GM12878 (cell line): ENCODE measurements at regions not wholly inside any gene's neighbourhood (a gene's known extent, or its start where the extent isn't known, plus 50 kb on each side); places are given as distances from the start of the nearest gene placed in this dataset.

Source experiments
- ATAC-seq: fragments of 200-7000 bp; cut with Tn5 transposase; 3 replicates; pipeline ENCODE4 v1.9.1; 2020; ENCODE audit warnings: mild to moderate bottlenecking, moderate library complexity
- BruUV-seq: library from RNA; stranded (reverse); fragments of 400-500 nt; replicated peaks from 2 replicates; lab custom pipeline; 2021; lab: Mats Ljungman, UMichigan
- CTCF ChIA-PET: fragments of 300-600 bp; sonication (Branson Sonifier 250); formaldehyde crosslinking; extraction: SDS; loops from one replicate; lab custom pipeline; 2021; ENCODE audit warnings: inconsistent platforms; lab: Yijun Ruan, JAX
- POLR2A ChIA-PET: fragments of 350-600 bp; formaldehyde crosslinking; extraction: SDS; loops from one replicate; lab custom pipeline; 2021; ENCODE audit warnings: inconsistent platforms; lab: Charles Lee
- RAD21 ChIA-PET: fragments of 300-600 bp; sonication (Branson Sonifier 250); formaldehyde crosslinking; loops from one replicate; lab custom pipeline; 2023; ENCODE audit warnings: antibody characterized with exemption; ENCODE audit not compliant: unreplicated experiment; lab: Charles Lee
- SMC1A ChIA-PET: fragments of 300-600 bp; sonication (Branson Sonifier 250); formaldehyde crosslinking; loops from one replicate; lab custom pipeline; 2023; ENCODE audit not compliant: unreplicated experiment, uncharacterized antibody; lab: Charles Lee
- DNase-seq: peaks from one replicate; pipeline ENCODE4 v3.0.0-alpha.2; 2011; ENCODE audit warnings: low read depth, low spot score
- FAIRE-seq: peaks from 3 replicates; lab custom pipeline; 2011; peaks lifted over from hg19 to GRCh38; lab: Jason Lieb, UNC
- H2AFZ ChIP-seq: 2 replicates; pipeline ENCODE4 v1.6.0; 2011; ENCODE audit warnings: low read depth, low read length, control low read depth; ENCODE audit not compliant: control insufficient read depth
- H3K27ac ChIP-seq: 2 replicates; pipeline ENCODE4 v1.5.1; 2011; ENCODE audit warnings: control low read depth; ENCODE audit not compliant: control insufficient read depth, insufficient read depth
- H3K27me3 ChIP-seq, 2 experiments: replicated peaks in 1 of 2; 2 replicates each; pipeline versions ENCODE4 v1.6.0 to v1.6.1; 2011; ENCODE audit warnings: low read length in 1 of 2; ENCODE audit not compliant: control insufficient read depth in 2 of 2, insufficient read depth in 2 of 2
- H3K36me3 ChIP-seq, 2 experiments: 2 replicates each; pipeline ENCODE4 v1.5.1; 2011; ENCODE audit warnings: low read length in 1 of 2; ENCODE audit not compliant: control insufficient read depth in 2 of 2, insufficient read depth in 2 of 2
- H3K4me1 ChIP-seq: 2 replicates; pipeline ENCODE4 v1.6.1; 2011; ENCODE audit warnings: mild to moderate bottlenecking, low read length, moderate library complexity, mixed read lengths; ENCODE audit not compliant: control insufficient read depth, insufficient read depth
- H3K4me2 ChIP-seq: 2 replicates; pipeline ENCODE4 v1.6.0; 2011; ENCODE audit warnings: control low read depth; ENCODE audit not compliant: control insufficient read depth, insufficient read depth
- H3K4me3 ChIP-seq: fragments of 200-600 bp; sonication (generic); 2 replicates; pipeline ENCODE4 v1.5.1; 2016
- H3K79me2 ChIP-seq: 2 replicates; pipeline ENCODE4 v1.6.0; 2011; ENCODE audit warnings: low read length; ENCODE audit not compliant: control insufficient read depth, insufficient read depth
- H3K9ac ChIP-seq: 2 replicates; pipeline ENCODE4 v1.8.0; 2011; ENCODE audit warnings: low read length, control low read depth, mixed read lengths; ENCODE audit not compliant: control insufficient read depth, insufficient read depth
- H3K9me3 ChIP-seq: replicated peaks from 3 replicates; pipeline ENCODE4 v1.5.1; 2011; ENCODE audit warnings: mild to moderate bottlenecking, low read length; ENCODE audit not compliant: control insufficient read depth, insufficient read depth
- H4K20me1 ChIP-seq: 2 replicates; pipeline ENCODE4 v1.6.0; 2011; ENCODE audit not compliant: control insufficient read depth, insufficient read depth
- CHD1 ChIP-seq: IDR thresholded peaks from 2 replicates; pipeline ENCODE4 v1.6.1; 2012; ENCODE audit warnings: low read depth, low read length, improper control_type of control experiment
- ETV6 ChIP-seq, 2 experiments: fragments of 450-650 bp in 1 of 2; IDR thresholded peaks in 1 of 2; conservative IDR thresholded peaks in 1 of 2; 2 replicates each; pipeline ENCODE4 v1.6.1; 2014; ENCODE audit warnings: antibody characterized with exemption in 1 of 2, borderline replicate concordance in 1 of 2, low read depth in 1 of 2, mild to moderate bottlenecking in 1 of 2, moderate library complexity in 1 of 2
- EZH2 ChIP-seq: IDR thresholded peaks from 2 replicates; pipeline ENCODE4 v1.6.1; 2012; ENCODE audit warnings: low read depth, mild to moderate bottlenecking, control low read depth, inconsistent platforms, low read length, borderline replicate concordance; ENCODE audit not compliant: control insufficient read depth
- JUNB ChIP-seq: IDR thresholded peaks from 2 replicates; pipeline ENCODE4 v1.6.1; 2016; ENCODE audit warnings: antibody characterized with exemption, mild to moderate bottlenecking
- KLF5 ChIP-seq: fragments of 450-650 bp; IDR thresholded peaks from 2 replicates; pipeline ENCODE4 v1.6.1; 2014; ENCODE audit warnings: mild to moderate bottlenecking; ENCODE audit not compliant: partially characterized antibody
- MEF2A ChIP-seq: IDR thresholded peaks from 2 replicates; pipeline ENCODE4 v1.6.1; 2011; ENCODE audit warnings: low read depth, mild to moderate bottlenecking, low read length, moderate library complexity; ENCODE audit not compliant: insufficient read depth
- NRF1 ChIP-seq: conservative IDR thresholded peaks from 2 replicates; pipeline ENCODE4 v1.6.1; 2011; ENCODE audit warnings: mild to moderate bottlenecking, low read depth, low read length, improper control_type of control experiment
- RAD51 ChIP-seq: fragments of 450-650 bp; IDR thresholded peaks from 2 replicates; pipeline ENCODE4 v1.6.1; 2016; ENCODE audit warnings: moderate library complexity, mild to moderate bottlenecking, inconsistent platforms
- SMC3 ChIP-seq: IDR thresholded peaks from 2 replicates; pipeline ENCODE4 v1.6.1; 2011; ENCODE audit warnings: low read length, improper control_type of control experiment, borderline replicate concordance
- TARDBP ChIP-seq: IDR thresholded peaks from 2 replicates; pipeline ENCODE4 v1.6.1; 2016; ENCODE audit warnings: borderline replicate concordance
- ZNF217 ChIP-seq: fragments of 450-650 bp; IDR thresholded peaks from 2 replicates; pipeline ENCODE4 v1.6.1; 2017; ENCODE audit warnings: antibody characterized with exemption, mild to moderate bottlenecking
- WGBS: methylation state at CpG from one replicate; pipeline ENCODE4 v1.1.6; 2016; ENCODE audit warnings: low lambda C conversion rate; ENCODE audit not compliant: insufficient replicate concordance, insufficient coverage; ENCODE audit errors: missing lambda C conversion rate; 5-methylcytosine and 5-hydroxymethylcytosine counted together
- in situ Hi-C: fragments of 300-500 bp; cut with MboI; formaldehyde crosslinking; loops from 9 replicates; pipeline ENCODE4 v1.14.3; 2018; ENCODE audit warnings: mixed read lengths
- intact Hi-C: fragments of 100-400 bp; cut with micrococcal nuclease; formaldehyde crosslinking; loops from one replicate; pipeline ENCODE4 v1.14.2; 2022; ENCODE audit not compliant: unreplicated experiment
- TF ChIP-seq, protein P1 (sequence below): fragments of 450-650 bp; conservative IDR thresholded peaks from 2 replicates; pipeline ENCODE4 v1.6.1; 2017; ENCODE audit warnings: mild to moderate bottlenecking, moderate library complexity
- TF ChIP-seq, protein P2 (sequence below): IDR thresholded peaks from 2 replicates; pipeline ENCODE4 v1.6.1; 2012; ENCODE audit warnings: low read depth, low read length, improper control_type of control experiment

DNA sequence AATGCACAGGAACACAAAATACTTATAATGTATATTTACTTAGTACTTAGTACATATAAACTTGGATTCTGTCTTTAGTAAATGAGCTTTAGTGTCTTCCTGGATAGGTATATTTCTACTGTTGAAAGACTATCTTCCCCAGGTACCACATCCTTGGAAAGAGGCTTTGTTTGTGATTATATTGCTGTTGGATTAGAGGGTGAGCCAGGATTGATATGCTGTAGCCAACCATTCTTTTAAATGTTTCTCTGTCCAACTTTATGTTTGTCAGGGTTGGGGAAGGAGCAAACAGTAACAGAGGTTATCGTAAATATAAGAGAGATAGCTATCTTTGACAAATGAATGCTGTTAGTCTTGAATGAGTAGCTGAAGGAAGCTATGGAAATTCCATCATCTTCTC is 213.2 kb downstream of the SPRY1 start:
- no peak for ATAC-seq
- Histone ChIP-seq H3K4me1 (no peaks in the 10 kb centered on the region), H3K79me2 (no peaks in the 10 kb centered on the region), H3K9ac (no peak overlapping the region), H3K27ac (no peak overlapping the region), H3K4me3 (no peak overlapping the region), H3K9me3 (no peaks in the 10 kb centered on the region), H3K4me2 (no peak overlapping the region), H2AFZ (no peak overlapping the region), H3K27me3 (no peaks in the 10 kb centered on the region; a peak in 1 of 4 replicates), H3K36me3 (no peaks in the 10 kb centered on the region), H4K20me1 (no peaks in the 10 kb centered on the region)
- WGBS: 100% methylated on average over 1 of the region's 1 CpG
- no peak for TF ChIP-seq MEF2A
- TF ChIP-seq EZH2: no peak
- no peak for TF ChIP-seq NRF1
- no peak for TF ChIP-seq JUNB
- no peak for TF ChIP-seq TARDBP
- no peak for TF ChIP-seq RAD51
- no peak for TF ChIP-seq ETV6 (conservative IDR thresholded peaks at IDR 0.05 in 1 of 2, IDR thresholded peaks at IDR 0.05 in 1 of 2; ENCODE audit: borderline replicate concordance in 1 of 2, low read depth in 1 of 2)
- TF ChIP-seq, protein P1, sequence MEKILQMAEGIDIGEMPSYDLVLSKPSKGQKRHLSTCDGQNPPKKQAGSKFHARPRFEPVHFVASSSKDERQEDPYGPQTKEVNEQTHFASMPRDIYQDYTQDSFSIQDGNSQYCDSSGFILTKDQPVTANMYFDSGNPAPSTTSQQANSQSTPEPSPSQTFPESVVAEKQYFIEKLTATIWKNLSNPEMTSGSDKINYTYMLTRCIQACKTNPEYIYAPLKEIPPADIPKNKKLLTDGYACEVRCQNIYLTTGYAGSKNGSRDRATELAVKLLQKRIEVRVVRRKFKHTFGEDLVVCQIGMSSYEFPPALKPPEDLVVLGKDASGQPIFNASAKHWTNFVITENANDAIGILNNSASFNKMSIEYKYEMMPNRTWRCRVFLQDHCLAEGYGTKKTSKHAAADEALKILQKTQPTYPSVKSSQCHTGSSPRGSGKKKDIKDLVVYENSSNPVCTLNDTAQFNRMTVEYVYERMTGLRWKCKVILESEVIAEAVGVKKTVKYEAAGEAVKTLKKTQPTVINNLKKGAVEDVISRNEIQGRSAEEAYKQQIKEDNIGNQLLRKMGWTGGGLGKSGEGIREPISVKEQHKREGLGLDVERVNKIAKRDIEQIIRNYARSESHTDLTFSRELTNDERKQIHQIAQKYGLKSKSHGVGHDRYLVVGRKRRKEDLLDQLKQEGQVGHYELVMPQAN: no peak
- no peak for TF ChIP-seq ZNF217
- TF ChIP-seq SMC3: no peak
- TF ChIP-seq, protein P2, sequence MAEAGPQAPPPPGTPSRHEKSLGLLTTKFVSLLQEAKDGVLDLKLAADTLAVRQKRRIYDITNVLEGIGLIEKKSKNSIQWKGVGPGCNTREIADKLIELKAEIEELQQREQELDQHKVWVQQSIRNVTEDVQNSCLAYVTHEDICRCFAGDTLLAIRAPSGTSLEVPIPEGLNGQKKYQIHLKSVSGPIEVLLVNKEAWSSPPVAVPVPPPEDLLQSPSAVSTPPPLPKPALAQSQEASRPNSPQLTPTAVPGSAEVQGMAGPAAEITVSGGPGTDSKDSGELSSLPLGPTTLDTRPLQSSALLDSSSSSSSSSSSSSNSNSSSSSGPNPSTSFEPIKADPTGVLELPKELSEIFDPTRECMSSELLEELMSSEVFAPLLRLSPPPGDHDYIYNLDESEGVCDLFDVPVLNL: no peak
- no peak for TF ChIP-seq CHD1
- TF ChIP-seq KLF5: no peak
- no TSS peak for BruUV-seq
- POLR2A ChIA-PET: no interaction called here
- no peak for DNase-seq
- no peak for FAIRE-seq
- RAD21 ChIA-PET: no interaction called here
- CTCF ChIA-PET: interaction anchor here (0.8 to 1.2 kb wide), 3 partner anchors 9 to 51 kb away, joined by 3 to 4 read pairs (median 3); no protein-coding TSS in a partner anchor
- intact Hi-C loops (no loop called here), in situ Hi-C loops (no loop called here)
- SMC1A ChIA-PET: interaction anchor here (0.8 to 1.2 kb wide), 3 partner anchors 21 to 576 kb away, joined by 3 to 4 read pairs (median 3); no protein-coding TSS in a partner anchor
